NCI-H748 (cell line): ENCODE measurements at regions not wholly inside any gene's neighbourhood (a gene's known extent, or its start where the extent isn't known, plus 50 kb on each side); places are given as distances from the start of the nearest gene placed in this dataset.
"Not testable (repeated sequence)": the region's sequence is repeated elsewhere in the genome, so short reads cannot be mapped to it uniquely, and the experiment has no call there.

Experiments used
- DNase-seq: peaks from one replicate; lab custom pipeline; 2025; ENCODE audit not compliant: unreplicated experiment; lab: John Stamatoyannopoulos, UW

DNA sequence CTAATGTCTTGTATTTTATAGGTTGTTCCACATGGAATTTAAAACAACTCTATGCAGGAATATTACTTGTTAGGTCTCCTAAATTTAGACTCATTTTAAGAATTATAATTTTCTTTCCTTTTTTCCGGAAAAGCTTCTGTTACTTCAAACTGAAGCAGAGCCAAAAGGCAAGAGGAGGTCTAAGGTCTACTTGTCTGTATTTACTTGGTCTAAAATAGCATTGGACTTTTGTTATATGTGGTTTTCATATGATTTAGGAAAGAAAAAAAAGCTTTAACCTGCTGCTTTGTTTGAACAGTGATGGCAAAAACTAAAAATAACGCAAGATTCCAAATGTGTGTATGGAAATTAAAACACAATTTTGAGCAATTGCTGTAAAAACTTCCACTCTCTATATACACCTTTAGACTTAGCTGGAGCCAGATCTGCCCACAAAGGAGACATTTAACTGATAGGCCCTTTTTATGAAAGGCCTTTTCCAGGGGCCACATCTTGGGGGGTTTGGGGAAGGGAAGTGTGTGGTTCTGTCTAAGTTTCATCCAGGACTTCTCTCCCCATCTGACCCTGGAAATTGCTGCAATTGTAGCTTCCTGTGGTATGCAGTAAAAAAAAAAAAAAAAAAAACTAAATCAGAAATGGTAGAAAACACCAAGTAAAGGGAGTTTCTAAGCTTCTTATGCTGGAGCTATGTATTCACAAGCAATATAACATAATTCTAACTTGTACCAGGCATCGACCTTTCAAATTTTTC, 307.7 kb upstream of the MEF2C start:
- DNase-seq = no peak

- peak; percentile 50 for DNase-seq
Observed at GRCh38 chr5:89187883-89188465, 305.0 kb upstream of the MEF2C start.

DNA sequence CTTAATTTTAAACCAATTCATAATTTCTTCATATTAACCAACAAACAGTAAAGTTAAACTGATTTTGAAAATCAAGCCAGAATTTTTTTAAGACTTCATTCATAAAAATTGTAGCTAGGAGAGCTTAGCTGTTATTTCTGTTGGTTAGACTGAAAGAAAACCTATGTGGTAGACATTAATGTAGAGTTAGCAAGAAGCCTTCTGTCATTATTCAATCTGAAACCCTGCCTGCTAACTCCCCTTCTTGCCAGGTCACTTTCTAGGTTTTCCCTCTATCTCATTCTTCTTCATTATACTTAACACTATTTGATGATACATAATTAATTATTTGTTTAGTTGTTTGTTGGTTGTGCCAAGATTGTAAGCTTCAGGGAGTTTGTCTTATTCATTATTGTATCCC, 304.3 kb upstream of the MEF2C start:
- DNase-seq = no peak

- no peak for DNase-seq
Observed at GRCh38 chr5:89181546-89181945, 298.6 kb upstream of the MEF2C start.

GRCh38 chr5:89179731-89180130, 296.7 kb upstream of the MEF2C start:
- DNase-seq = no peak

DNA sequence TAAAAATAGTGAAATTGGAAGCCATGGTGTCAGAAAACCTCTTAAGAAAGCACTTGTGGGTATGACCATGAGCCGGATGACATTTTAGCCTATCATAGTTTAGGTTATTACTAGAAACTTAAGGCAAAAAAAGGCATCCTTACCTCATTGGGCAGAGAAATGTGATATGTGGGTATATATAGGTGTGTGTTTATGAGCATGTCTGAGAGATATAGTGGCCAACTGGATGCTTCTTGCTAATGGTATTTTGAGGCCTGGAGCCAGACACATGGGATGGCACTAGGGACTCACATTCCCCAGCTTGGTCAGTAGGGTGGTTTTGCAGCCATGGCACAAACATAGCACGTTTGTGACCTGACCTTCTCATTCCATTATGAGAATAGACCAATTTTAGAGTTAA, 295.6 kb upstream of the MEF2C start:
- DNase-seq = no peak

GRCh38 chr5:89173528-89173927, 290.5 kb upstream of the MEF2C start:
- no peak for DNase-seq

GRCh38 chr5:89168766-89169165, 285.8 kb upstream of the MEF2C start:
- no peak for DNase-seq

GRCh38 chr5:89164703-89165102, 281.7 kb upstream of the MEF2C start:
- not testable (repeated sequence) for DNase-seq

GRCh38 chr5:89156226-89156625, 273.2 kb upstream of the MEF2C start:
- DNase-seq = no peak

DNA sequence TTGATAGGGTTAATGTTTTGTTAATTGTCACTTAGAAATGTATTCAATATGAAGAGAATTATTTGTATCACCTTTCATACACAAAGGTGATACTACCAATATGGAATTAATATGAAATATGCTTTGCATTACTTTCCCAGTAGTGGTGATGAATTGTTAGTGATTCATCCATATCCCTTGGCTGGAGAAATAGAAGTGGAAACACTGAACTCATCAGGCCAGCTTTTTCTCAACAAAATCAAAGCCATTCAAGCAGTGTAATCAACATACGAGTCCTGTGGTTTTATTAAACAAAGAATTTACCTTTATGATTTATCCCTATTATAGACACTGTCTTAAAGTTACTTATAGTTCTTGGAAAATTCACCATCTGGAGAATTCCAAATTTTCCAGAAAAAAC, 264.0 kb upstream of the MEF2C start:
- no peak for DNase-seq

DNA sequence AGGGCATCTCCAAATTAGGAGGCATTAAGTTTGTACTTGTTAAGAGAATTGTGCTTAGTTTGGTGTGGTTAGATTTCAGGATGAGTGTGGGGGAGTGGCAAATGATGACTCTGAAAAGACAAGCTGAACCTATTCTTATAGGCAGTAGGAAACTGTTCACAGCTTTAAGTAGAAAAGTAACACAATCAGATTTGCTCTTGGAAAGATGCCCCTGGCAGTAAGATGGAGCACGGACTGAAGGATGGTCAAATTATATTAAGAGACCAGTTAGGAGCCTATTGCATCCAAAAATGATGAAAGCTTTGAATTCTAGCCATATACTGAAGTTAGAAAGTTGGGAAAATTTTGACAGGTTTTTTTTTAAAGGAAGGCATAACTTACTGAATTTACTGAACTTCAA, 254.2 kb upstream of the MEF2C start:
- no peak for DNase-seq

GRCh38 chr5:89133975-89134374, 251.0 kb upstream of the MEF2C start:
- DNase-seq = no peak

DNA sequence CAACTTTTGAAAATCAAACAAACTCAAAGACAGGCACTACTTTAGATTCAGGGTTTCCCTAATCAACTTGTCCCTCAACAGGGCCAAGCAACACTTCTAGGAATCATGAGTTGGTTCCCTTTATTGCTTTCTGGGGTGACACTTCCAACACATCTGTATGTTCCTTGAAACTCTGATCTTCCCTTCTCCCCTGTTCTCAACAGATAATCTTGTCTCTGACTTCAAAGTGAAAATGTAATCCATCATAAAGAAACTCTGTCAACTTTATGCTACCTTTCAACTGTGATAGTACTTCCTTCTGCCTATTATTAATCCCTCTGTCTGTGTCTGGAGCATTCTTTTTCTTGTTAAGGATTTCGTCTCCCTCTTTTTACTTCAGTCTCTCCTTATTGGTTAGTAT, 250.1 kb upstream of the MEF2C start:
- DNase-seq = no peak

DNA sequence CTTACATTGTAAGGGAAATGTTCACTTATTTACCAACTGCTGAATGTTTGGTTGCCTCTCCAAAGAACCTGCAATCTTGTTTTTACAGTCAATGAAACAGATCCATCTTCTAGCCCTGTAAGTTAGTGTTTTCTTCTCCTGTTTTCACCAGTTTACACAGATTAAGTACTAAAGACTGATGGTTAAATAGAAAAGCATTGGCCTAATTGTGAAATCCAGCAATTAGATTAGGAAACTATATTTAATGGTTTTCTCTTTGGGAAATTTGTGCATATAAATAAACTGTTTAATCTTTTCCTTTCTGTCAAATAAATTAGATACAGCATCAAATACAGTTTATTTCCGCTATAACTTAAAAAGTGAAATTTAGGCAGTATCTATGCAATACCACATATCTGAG, 247.9 kb upstream of the MEF2C start:
- DNase-seq = no peak

DNA sequence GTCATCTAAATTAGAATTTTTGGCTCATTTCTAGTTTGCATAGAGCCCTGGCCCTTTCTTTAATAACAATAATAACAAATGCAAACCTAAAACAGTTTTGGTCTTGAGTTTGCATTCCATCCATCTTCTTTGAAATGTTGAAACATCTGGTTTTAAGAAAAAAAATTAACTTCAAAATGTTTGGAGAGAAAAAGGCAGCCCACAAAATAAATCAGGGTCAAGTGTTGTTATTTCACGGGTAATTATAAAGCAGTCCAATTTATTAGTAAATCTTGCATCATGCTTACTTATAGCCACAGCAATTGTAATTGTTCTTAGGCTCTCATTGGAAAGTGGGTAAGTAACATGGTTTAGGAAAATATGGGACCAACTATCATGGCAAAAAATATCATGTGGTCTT, 247.0 kb upstream of the MEF2C start:
- DNase-seq = no peak

GRCh38 chr5:89128906-89129625, 246.1 kb upstream of the MEF2C start:
- no peak for DNase-seq

DNA sequence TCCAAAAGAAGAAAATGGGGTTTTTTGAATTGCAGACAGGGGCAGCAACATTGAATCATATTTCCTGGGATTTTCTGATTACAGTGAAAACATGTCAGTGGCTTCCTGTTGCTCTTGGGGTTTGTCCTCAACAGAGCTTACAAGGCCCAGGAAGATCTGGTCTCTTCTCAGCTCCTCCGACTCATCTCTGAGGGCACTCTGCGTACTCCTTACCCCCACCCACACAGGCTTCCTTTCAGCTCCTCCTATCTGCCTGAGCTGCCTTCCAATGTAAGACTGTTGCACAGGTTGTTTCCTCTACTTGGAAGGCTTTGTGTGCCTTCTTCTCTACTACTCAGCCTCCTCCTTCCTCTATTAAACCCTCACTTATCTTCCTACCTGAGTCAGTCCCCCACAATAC, 245.1 kb upstream of the MEF2C start:
- DNase-seq = no peak

GRCh38 chr5:89127191-89127590, 244.2 kb upstream of the MEF2C start:
- DNase-seq = no peak

DNA sequence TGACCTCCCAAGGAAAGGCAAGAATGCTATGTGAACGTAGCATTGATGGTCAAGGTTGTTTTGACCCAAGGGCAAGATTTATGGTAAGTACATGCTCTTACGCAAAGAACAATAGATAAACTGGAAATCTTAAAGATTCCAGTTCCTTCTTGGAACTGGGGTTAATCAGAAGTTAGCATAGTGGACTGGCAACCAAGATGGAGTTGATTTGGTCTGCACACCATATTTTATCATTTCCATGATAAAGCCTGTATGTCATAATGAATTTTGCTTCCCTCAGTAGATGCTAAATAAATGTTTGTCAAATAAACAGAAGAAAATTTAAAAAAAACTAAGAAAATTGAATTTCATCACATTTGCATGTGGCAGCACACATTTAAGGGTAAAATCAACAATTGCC, 242.4 kb upstream of the MEF2C start:
- DNase-seq = no peak

GRCh38 chr5:89123581-89123980, 240.6 kb upstream of the MEF2C start:
- no peak for DNase-seq

DNA sequence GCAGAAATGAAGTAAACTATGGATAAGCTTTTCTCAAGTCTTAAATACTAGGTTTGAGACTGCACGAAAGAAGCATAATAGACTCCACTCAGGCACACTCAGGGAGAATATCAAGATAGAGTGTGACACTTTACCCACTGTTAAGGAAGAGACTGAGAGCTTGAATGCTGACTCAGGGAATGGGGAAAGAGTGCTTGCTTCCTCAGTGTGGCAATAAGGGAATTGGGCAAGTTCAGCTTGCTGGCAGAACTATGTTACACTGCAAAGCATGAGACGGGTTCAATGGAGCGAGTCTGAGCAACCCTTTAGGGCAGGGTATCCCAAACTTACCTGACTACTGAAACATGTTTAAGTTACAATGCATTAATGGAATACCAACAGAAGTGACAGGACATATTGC, 237.7 kb upstream of the MEF2C start:
- DNase-seq = no peak
